GM20431 (cell line): ENCODE measurements at regions not wholly inside any gene's neighbourhood (a gene's known extent, or its start where the extent isn't known, plus 50 kb on each side); places are given as distances from the start of the nearest gene placed in this dataset.

Source experiments
- in situ Hi-C: fragments of 300-500 bp; cut with MseI, MboI; formaldehyde crosslinking; loops from one replicate; pipeline ENCODE4 v1.15.0; 2020; ENCODE audit warnings: low sequenced_read_pairs; ENCODE audit not compliant: unreplicated experiment

DNA sequence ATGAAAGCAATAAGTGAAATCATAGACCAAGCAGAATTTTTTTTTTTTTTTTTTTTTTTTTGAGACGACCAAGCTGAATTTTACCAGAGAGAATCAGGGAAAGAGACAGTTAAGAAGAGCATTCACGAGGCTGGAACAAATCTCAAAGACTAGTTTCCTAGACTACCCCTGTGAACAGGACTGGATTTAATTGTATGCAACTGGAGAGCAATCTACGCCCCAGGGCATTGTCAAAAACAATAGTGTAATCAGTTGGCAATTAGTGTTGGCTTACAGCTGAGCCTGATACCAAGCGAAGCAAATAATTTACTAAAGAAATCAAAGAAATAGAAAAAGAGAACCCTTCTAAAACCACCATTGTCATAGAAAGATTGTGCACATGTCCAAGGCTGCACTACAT, 232.9 kb upstream of the CPNE8 start:
- in situ Hi-C loops = no loop called here

DNA sequence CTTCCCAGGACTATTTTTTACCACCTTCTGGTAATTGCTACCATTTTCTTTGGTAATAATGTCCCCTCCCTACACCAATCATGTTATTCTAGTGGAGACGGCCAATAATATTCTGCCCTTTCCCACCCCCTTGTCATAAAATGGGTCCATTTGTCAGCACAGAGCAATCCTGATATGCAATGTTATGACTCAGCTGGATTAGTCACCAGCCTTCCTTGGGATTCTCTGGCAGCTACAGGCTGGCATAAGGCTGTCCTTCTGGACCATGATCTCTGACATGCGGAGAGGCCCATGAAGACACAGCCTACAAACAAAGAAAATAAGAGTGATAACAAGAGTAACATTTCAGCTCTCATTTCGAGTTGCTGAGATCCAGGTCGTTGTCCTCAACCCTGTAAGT, 222.0 kb upstream of the CPNE8 start:
- in situ Hi-C loops = no loop called here

DNA sequence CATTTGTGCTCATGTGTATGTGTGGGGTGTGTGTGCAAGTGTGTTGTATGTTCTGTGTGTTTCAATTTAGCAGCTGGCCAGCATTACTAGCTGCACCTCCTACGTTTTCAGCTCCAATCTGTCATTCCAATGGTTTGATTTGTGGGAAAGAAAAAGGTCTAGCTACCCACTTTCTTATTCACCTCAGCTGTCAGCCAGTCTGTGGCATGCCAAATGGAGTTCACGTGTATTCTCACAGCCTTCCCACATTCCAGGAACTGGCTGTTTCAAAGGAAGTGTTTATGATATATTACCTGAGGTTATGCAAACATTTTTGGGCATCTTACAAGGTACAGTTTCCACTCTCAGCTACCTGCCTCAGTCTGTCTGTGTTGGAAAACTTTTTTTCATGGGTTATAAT, 220.2 kb upstream of the CPNE8 start:
- in situ Hi-C loops = no loop called here

- in situ Hi-C loops = loop anchor here (25.0 kb wide), 2 partner anchors 138 to 787 kb away; no protein-coding TSS in a partner anchor
Observed at GRCh38 chr12:39124768-39125167, 219.4 kb upstream of the CPNE8 start.

- in situ Hi-C loops = loop anchor here (25.0 kb wide), 2 partner anchors 139 to 786 kb away; no protein-coding TSS in a partner anchor
Observed at GRCh38 chr12:39123580-39124253, 218.3 kb upstream of the CPNE8 start.

- in situ Hi-C loops = loop anchor here (25.0 kb wide), 2 partner anchors 140 to 785 kb away; no protein-coding TSS in a partner anchor
Observed at GRCh38 chr12:39122562-39123204, 217.3 kb upstream of the CPNE8 start.

DNA sequence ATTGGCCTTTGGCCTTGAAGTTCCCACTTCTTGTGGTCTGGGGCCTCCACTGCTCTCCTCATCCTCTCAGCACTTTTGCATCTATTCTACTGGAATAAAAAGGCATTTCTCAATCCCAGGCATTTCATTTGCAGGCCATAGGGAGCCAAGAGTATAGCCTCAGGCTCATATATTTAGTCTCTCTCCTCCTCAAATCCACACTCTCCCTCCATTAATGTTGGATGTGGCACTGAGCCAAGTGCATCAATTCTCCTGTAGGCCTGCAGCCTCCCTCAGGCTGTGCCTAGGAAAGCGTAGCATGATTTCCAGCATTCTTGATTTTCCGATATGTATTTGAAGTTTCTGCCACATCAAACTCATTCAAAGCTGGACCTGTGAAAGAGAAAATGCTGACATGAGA, 211.5 kb upstream of the CPNE8 start:
- in situ Hi-C loops = loop anchor here (25.0 kb wide), 2 partner anchors 145 to 780 kb away; no protein-coding TSS in a partner anchor

DNA sequence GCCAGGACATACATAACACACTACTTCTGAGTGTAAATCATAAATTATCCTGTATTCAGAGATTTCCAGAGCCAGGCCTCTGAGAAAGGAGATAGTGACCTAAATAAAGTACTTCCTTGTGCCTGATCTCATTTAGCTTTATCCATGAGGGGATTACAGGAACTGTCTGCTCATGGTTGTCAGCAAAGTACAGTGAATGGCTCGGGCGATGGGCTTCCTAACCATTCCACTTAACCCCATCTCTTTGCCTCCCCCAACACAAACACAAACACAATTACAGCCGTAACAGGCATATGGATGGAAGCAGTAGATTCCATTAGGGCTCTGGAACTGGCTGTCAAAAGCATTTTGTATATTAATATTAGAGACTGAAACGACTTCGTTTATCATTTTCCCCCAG, 206.7 kb upstream of the CPNE8 start:
- in situ Hi-C loops = loop anchor here (25.0 kb wide), 2 partner anchors 150 to 775 kb away; no protein-coding TSS in a partner anchor

DNA sequence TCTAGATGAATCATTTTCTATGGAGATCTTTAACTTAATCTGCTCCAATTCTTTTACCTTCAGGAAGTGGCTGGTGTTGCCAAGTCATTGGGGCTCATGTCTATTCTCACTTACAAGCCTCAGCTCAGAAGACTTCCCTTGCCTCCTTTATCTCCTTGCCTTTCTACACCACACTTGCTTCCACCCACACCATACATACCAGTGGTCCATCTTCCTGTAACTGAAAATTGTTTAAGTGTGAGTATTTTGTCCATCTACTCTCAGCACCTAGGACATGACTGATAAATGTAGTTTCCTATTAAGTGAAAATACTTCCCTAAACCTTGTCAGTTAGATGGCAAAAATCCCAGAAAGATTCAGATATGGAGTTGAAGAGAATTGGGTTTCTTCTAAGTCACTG, 199.7 kb upstream of the CPNE8 start:
- in situ Hi-C loops = loop anchor here (25.0 kb wide), 2 partner anchors 157 to 768 kb away; no protein-coding TSS in a partner anchor

DNA sequence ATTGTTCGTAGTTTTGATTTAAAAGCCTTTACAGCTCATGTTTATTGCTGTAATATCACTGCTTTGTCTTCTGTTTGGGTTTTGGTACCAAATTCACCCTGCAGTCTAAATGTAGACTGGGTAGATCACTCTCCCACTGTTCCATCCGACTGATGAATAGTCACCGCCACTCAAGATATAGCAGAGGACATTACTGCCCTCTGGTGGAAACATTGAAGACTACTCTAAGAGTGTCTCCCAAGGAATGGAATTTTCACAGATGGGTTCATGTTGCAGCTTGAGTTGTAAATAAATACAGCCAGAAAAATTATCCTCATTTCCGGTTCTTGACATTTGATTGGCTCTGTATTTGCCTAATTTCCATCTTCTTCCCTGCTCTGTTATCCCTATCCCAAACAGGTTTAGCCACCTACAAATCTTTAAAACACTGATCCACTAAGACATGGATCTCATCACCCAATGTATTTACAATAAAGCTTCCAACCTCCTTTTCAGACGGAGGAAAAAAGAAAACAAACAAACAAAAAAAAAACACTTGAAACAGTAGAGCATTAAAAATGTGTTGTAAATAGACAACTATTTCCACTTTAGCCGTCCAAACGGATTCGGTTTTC, 198.3 kb upstream of the CPNE8 start:
- in situ Hi-C loops = loop anchor here (25.0 kb wide), 2 partner anchors 159 to 766 kb away; no protein-coding TSS in a partner anchor

GRCh38 chr12:39102474-39103209, 197.3 kb upstream of the CPNE8 start:
- in situ Hi-C loops = loop anchor here (25.0 kb wide), 2 partner anchors 160 to 765 kb away; no protein-coding TSS in a partner anchor

- in situ Hi-C loops = loop anchor here (25.0 kb wide), 1 partner anchor 158 kb away; no protein-coding TSS in a partner anchor
Observed at GRCh38 chr12:39095636-39096330, 190.4 kb upstream of the CPNE8 start.

DNA sequence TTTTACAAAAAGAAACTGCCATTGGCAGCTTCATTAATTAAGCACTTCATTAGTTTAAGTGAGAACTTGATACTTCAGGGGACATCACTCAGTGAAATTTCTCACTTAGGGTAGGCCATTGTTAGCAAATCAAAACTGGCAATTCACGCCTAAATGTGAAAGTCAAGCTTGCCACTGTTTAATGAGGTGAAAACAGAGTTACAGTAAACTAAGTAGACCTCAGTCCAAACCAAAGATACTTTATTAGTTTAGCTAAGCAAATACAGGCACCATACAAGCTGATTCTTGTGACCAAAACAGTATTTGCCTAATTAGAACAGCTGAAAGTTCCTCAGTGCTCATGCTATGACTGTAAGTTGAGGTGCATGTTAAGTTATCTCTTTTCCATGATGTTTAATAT, 176.5 kb upstream of the CPNE8 start:
- in situ Hi-C loops = loop anchor here (25.0 kb wide), 1 partner anchor 145 kb away; no protein-coding TSS in a partner anchor

GRCh38 chr12:39077226-39077625, 171.8 kb upstream of the CPNE8 start:
- in situ Hi-C loops = loop anchor here (25.0 kb wide), 1 partner anchor 140 kb away; no protein-coding TSS in a partner anchor

DNA sequence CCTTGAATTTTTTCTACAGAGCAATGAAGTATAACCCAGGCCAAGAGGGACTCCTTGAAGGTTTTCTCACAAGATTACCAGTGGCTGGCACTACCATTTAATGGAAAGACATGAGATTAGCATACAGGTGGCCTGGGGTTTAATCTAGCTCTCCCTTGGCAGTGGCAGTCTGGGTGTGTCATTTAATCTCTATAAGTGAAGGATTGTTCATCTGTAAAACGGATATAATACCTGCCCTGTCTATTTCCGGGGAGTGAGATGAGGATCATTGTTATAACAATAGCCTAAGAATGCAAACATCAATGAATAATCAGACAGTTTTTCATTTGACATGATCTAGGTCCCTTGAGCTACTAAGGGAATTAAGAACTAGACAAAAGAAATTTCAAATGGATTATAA, 168.7 kb upstream of the CPNE8 start:
- in situ Hi-C loops = no loop called here

DNA sequence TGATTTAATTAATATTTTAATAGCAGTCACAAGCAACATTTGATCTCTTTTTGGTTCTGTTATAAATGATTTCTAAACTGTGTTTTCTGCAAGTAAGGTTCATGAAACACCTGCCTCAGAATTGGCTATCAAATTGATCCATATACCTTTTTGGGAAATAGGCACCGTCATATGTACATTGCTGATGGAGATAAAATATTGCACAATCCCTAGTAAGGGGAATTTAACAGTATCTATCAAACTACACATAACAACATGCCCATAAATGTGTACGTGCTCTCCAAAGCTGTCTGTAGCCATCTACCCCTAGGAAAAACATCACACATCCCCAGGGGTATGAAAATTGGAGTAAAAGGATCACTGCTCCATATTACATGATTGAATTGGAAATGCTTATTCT, 167.3 kb upstream of the CPNE8 start:
- in situ Hi-C loops = no loop called here

DNA sequence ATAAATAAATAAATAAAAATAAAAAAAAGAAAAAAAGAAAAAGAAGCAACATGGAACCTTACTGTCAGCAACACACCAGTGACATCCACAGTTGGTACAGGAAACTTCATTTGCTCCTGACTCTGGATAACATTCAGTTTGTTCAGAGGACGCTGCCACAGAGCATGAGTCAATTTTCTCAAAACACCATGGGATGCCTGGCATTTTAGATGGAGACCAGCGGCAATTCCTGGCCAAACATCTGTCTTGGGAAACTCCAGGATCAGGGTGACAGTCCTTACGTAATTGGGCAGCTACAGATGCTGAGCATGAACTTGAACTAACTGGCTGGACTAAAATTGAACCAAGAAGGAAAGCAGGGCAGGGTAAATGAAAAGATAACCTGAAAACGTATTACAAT, 166.2 kb upstream of the CPNE8 start:
- in situ Hi-C loops = no loop called here

- in situ Hi-C loops = no loop called here
Observed at GRCh38 chr12:39070775-39071174, 165.4 kb upstream of the CPNE8 start.

GRCh38 chr12:39065455-39065854, 160.1 kb upstream of the CPNE8 start:
- in situ Hi-C loops = no loop called here
